Activated T-helper 9 cell treated with anti-CD3 and anti-CD28 coated beads, Interleukin-2, amount 50 U/mL, for 16 hours (primary cell): ENCODE measurements at regions not wholly inside any gene's neighbourhood (a gene's known extent, or its start where the extent isn't known, plus 50 kb on each side); places are given as distances from the start of the nearest gene placed in this dataset.

Source experiments
- DNase-seq: peaks from one replicate; pipeline ENCODE4 v3.0.0-alpha.2; 2020; ENCODE audit warnings: low read depth

- no peak for DNase-seq
Measured at GRCh38 chr2:133720429-133720828, 152.2 kb upstream of the NCKAP5 start.

GRCh38 chr2:133721118-133721517, 152.9 kb upstream of the NCKAP5 start:
- DNase-seq: no peak

DNA sequence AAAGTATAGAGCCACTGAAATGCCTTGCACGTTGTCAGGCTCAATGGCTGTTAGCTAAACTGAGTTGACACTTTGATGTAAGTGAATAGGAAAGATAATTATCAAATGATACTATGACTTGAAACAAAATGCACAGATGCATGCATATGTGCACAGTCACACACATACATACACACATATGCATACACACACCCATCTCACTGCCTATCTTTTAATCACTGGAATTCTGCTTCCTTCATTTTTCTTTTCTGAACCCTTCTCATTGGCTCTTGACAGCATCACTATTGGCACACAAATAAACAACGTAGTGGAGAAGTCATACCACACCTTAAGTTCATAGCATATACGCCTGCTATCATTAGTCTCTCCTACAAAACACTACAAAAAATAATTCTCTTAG, 154.9 kb upstream of the NCKAP5 start:
- DNase-seq: no peak

DNA sequence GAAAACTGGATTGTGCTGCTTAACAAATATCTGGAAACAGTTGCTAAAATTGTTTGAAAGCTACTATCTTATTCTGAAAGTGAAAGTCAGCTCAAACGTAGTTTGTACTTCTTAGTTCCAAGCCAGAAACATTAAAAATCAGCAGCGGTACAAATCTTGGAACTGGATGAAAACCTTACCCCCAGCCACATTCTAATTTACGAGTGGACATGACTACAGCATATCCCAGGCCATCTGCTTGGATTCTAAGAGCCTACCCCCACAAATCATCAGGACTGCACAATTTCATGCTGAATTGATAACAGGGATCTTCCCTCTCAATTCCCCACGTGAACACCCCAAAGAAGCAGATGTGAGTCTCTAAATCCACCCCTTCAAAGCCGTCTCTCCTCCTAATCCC, 158.7 kb upstream of the NCKAP5 start:
- DNase-seq: no peak

GRCh38 chr2:133732059-133732458, 163.8 kb upstream of the NCKAP5 start:
- DNase-seq: no peak

DNA sequence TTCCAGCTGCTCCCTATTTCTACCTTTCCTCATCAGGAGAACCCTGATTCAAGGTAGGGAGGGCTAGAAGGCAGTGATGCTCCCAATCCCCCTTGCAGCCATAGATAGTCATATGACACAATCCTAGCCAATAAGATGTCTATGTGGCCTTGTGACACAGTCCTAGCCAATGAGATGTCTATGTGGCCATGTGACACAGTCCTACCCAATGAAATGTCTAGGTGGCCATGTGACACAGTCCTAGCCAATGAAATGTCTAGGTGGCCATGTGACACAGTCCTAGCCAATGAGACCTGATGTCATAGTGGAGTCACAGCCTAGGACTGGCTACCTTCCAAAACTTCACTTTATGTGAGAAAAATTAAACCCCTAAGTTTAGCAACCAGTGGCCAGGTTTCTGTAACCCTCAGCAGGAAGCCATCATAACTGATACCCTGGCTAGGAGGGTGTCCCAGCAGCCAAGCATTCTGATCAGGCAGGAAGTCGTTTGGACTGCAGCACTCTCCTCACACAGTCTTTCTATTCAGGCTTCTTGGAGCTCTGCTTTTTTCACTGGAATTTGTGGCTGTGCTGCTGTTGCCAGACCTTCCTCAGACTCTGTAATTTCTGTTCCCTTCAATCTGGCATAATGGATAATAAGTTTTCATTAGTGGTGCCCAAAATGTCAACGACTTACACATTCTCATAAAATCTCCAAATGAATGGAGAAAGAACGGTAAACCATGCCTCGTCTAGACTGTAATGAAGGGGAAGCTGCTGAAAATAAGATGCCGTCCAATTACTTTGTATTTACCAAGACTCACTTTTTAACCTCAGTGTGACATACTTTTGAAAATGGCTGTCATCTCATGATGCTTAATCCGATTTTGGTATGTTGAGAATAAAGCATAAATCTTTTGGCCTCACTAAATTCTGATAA, 165.0 kb upstream of the NCKAP5 start:
- no peak for DNase-seq

DNA sequence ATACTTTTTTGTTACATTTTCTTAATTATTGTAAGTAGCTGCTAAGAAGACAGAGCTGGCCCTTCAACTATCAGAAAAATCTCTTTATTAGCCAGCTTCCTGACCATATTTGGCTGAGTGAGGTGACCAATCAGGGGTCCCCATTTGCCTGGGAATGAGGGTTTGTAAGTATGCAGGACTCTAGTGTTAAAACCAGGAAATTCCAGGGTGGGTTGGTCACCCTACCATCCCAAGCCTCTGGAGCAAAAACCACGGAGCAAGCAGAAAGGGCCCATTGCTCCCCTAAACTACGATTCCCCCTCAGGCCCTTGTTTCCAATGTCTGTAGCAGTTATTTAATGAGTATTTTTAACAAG, 165.6 kb upstream of the NCKAP5 start:
- no peak for DNase-seq

DNA sequence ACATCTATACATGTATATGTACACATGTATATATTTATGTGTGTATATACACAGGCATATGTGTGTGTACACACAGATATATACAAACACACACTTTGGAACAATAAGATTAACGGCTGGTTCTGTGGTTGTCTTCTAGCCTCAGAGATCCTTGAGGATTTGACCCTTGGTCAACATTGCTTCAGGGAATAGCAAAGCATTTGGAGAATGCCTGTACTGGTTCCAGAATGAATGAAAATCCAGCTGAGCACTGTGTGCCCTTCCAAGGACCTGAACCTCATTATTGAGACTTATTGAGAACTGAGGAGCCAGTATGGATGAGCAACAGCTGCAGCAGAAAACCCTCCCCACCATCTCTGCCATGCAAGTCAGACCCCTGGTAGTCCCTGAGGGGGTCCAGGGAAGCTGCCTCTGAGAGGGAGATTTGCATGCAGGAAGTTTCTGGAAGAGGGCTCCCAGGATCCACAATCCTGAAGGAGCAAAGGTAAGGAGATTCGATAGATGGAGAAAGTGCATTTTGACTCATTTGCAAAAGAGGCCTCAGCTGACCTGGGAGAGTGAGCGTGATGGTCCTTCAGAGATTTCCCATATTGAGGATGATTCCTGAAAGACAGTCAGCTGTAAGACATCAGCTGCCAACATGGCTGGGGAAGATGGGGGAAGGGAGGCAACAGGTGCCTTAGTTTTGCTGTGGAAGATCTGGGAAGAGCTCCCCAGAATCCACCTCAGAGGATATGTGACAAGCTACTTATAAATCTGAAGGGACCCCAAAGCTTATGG, 166.6 kb upstream of the NCKAP5 start:
- no peak for DNase-seq

DNA sequence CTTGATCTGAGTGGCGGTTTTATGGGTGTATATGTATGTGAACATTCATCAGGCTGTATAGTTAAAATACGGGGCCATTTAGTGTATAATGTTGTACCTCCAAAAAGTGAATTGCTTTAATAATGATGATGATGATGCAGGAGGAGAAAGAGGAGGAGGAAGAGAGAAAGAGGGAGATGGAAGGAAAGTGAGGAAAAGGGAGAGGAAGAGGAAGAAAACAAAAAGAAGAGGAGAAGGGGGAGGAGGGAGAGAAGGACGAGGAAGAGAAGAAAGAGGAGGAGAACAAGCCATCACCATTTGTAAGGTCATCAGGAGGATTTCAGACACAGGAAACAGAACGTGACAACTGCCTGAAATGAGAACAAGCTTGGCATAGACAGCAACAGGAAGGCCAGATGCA, 168.4 kb upstream of the NCKAP5 start:
- no peak for DNase-seq

GRCh38 chr2:133737242-133737993, 169.2 kb upstream of the NCKAP5 start:
- DNase-seq: no peak

DNA sequence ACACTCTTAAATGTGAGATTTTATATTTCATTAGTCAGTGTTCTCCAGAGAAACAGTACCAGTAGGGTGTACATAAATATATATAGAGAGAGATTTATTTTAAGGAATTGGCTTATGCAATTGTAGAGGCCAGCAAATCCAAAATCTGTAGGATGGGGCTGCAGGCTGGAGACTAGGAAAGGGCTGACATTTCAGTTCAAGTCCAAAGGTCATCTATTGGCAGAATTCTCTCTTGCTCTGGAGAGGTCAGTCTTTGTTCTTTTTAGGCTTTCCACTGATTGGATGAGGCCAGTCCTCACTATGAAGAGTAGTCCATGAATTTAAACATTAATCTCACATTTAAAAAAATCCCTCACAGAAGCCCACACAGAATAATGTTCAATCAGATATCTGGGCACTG, 170.8 kb upstream of the NCKAP5 start:
- no peak for DNase-seq

GRCh38 chr2:133740500-133740899, 172.2 kb upstream of the NCKAP5 start:
- DNase-seq: no peak

GRCh38 chr2:133748007-133748700, 179.9 kb upstream of the NCKAP5 start:
- no peak for DNase-seq

DNA sequence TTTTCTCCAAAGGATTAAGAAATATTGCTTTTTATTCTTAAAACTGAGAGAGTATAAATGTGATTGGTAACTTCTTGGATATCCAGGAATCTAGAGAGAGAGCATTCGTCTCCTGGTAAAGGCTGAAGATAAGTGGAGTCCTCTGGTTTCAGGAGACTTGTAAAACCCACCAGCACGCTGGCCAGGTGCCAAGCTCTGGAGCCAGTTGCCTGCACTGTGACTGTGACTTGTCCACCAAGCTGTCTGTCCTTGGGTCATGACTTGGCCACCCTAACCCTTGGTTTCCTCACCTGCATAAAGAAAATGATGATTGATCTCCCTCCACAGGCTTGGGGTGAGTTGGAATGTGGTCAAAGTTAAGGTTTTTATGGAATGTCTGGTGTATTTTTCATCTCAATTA, 185.4 kb upstream of the NCKAP5 start:
- DNase-seq: no peak

GRCh38 chr2:133755480-133756300, 187.4 kb upstream of the NCKAP5 start:
- DNase-seq: no peak

DNA sequence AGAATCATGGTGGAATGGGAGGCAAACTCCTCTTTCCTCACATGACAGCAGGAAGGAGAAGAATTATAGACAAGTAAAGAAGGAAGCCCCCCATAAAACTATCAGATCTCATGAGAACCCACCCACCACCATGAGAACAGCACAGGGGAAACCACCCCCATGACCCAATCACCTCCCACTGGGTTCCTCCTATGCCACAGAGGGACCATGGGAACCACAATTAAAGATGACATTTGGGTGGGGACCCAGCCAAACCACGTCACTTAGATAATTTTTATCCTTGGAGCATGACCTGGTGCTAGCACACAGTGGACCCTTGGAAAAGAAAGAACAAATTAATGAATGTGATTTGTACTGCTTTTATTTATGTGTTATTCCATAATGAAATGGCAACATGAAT, 188.6 kb upstream of the NCKAP5 start:
- no peak for DNase-seq

GRCh38 chr2:133760376-133760775, 192.1 kb upstream of the NCKAP5 start:
- no peak for DNase-seq

DNA sequence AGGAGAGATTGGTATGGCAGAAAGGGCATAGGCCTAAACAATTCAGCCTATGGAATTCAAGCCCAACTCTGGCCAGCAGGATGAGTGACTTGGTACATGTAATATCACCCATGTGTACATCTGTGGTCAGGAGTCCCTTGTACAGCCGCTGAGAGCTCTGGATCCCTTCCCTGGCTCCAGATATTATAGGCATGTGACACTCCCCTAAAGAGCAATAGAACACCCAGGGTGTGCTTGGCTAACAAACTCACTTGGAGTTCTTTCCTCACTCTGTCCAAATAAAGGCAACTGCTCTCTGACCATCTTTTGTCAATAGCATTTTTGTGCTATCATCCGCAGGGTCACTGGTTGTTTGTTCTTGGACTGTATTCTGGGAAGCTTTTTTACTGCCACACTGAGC, 197.4 kb upstream of the NCKAP5 start:
- DNase-seq: no peak

DNA sequence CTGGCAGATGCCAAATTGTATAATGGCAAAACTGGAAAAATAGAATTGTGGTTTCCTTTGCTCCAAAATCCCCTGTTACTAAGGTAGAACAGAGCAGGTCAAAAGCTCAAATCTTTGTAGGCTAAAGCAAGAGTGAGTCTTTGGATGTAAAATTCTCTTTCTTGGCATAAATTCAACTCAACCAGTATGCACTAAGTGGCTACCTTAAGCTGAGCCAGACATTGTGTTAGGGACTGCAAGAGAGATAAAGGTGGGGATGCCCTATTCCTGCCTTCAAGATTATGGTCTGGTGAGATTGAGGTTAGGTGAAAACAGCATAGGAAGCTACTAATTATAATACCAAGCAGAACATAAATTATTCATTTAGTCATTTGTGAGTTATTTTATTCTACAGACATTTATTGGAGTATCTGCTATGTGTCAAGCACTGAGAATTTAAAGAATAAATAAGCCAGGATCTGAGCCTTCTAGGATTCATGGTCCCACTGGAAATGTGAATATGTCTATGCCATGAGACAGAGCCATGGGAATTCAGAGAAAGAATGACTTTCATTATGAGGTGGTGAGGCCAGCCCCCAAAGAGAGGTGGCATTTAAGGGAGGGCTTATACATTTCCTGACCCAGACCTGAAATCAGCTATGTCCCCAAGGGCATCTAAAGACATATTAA, 198.0 kb upstream of the NCKAP5 start:
- DNase-seq: no peak

DNA sequence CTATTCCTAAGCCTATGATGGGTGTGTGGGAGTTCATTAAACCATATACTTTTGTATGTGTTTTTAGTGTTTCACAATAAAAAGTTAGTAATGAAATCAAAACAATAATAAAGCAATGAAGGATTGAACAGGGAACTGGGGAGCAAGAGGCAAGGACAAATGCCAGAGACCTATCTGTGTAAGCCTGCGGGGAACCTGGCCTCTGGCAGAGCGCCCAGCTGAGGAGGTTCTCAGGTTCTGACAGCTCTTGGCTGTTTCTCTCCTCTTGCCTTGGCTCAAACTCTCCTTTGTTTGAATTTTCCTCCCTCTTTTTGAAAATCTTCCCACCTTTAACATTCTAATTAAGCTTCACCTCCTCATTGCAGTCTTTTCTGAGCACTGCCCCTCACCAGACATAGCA, 200.0 kb upstream of the NCKAP5 start:
- DNase-seq: no peak
